Kidney epithelial cell (primary cell): ENCODE measurements at regions not wholly inside any gene's neighbourhood (a gene's known extent, or its start where the extent isn't known, plus 50 kb on each side); places are given as distances from the start of the nearest gene placed in this dataset.

Experiments used
- DNase-seq: peaks from one replicate; pipeline ENCODE4 v3.0.0-alpha.2; 2010; ENCODE audit warnings: low read depth
- H3K27me3 ChIP-seq: 2 replicates; pipeline ENCODE4 v1.6.0; 2011; ENCODE audit warnings: low read length; ENCODE audit not compliant: control insufficient read depth, insufficient read depth
- H3K36me3 ChIP-seq: 2 replicates; pipeline ENCODE4 v1.5.1; 2011; ENCODE audit warnings: low read length; ENCODE audit not compliant: control insufficient read depth, insufficient read depth
- H3K4me3 ChIP-seq: 2 replicates; pipeline ENCODE4 v1.5.1; 2011; ENCODE audit warnings: low read depth, mild to moderate bottlenecking, control low read depth, low read length
- TF ChIP-seq, protein P1 (sequence below): IDR thresholded peaks from 2 replicates; pipeline ENCODE4 v1.5.1; 2011; ENCODE audit warnings: mild to moderate bottlenecking, moderate library complexity, low read length, control low read depth, inconsistent platforms; ENCODE audit not compliant: insufficient read depth, poor library complexity, severe bottlenecking

- no peaks in the 10 kb centered on the region for H3K27me3 ChIP-seq
- no peak for DNase-seq
- no peak overlapping the region for H3K4me3 ChIP-seq
- TF ChIP-seq, protein P1, sequence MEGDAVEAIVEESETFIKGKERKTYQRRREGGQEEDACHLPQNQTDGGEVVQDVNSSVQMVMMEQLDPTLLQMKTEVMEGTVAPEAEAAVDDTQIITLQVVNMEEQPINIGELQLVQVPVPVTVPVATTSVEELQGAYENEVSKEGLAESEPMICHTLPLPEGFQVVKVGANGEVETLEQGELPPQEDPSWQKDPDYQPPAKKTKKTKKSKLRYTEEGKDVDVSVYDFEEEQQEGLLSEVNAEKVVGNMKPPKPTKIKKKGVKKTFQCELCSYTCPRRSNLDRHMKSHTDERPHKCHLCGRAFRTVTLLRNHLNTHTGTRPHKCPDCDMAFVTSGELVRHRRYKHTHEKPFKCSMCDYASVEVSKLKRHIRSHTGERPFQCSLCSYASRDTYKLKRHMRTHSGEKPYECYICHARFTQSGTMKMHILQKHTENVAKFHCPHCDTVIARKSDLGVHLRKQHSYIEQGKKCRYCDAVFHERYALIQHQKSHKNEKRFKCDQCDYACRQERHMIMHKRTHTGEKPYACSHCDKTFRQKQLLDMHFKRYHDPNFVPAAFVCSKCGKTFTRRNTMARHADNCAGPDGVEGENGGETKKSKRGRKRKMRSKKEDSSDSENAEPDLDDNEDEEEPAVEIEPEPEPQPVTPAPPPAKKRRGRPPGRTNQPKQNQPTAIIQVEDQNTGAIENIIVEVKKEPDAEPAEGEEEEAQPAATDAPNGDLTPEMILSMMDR = peak; percentile 54
- H3K36me3 ChIP-seq = no peaks in the 10 kb centered on the region
Measured at GRCh38 chrX:100512471-100512870, 72.3 kb upstream of the TNMD start.

DNA sequence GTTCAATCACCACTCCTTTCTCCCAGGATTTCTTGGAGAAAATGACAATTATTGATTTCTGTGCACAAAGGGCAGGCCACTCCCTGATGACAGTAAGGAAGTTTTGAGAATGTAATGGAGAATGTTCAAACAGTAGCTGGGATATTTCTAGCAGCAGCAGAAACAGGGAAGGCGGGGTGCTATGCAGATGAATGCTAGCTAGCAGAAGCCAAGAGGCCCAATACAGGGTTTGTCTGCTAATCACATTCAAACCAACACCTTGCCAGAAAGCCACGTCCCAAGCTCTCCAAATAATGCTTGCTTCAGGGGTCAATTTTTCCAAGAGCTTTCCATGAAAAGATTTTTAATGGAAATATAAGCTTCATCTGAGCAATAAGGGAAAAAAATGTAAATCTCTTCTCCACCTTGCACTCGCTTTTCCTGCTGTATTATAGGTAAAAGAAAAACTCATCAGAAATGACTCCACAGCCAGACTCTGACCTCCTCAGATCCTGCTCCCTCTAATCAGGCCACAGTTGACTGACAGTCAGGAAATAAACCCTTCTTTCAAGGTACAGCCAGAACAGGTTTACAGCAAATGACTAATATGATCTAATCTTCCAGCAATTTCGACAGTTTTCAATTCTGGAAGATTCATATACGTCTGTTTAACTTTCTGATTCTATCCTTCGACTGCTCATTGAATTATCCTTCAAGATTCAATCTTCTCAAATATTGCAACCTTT is 84.7 kb upstream of the PCDH19 start:
- DNase-seq = no peak
- no peaks in the 10 kb centered on the region for H3K36me3 ChIP-seq
- TF ChIP-seq, protein P1 = no peak
- H3K4me3 ChIP-seq = no peak overlapping the region
- H3K27me3 ChIP-seq = no peaks in the 10 kb centered on the region

GRCh38 chrX:100491174-100491573 is 81.1 kb upstream of the PCDH19 start:
- Histone ChIP-seq H3K36me3 (no peaks in the 10 kb centered on the region), H3K27me3 (no peaks in the 10 kb centered on the region), H3K4me3 (no peak overlapping the region)
- DNase-seq = no peak
- TF ChIP-seq, protein P1 = no peak

- Histone ChIP-seq H3K27me3 (no peaks in the 10 kb centered on the region), H3K36me3 (no peaks in the 10 kb centered on the region), H3K4me3 (no peak overlapping the region)
- TF ChIP-seq, protein P1 = no peak
- no peak for DNase-seq
Measured at GRCh38 chrX:100487795-100488194, 77.7 kb upstream of the PCDH19 start.

DNA sequence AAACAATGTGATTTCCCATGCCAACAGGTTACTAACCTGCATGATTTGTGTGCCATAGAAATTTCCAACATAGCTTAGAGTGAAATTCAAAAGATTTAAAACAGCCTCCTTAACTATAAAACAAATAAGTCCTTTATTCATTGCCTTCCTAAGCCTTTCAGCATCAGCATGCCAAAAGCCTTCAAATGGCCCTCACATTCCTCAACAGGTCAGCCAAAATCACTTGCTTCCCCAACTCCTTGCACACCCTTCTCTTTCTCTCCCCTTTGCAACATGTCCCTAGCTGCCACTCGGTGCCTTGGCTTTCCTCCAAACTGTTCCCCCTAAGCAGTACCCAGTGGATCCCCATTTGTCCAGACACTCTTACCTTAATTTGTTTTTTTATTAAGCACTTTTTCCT is 74.9 kb upstream of the PCDH19 start:
- TF ChIP-seq, protein P1 = no peak
- H3K36me3 ChIP-seq = no peaks in the 10 kb centered on the region
- no peak for DNase-seq
- H3K4me3 ChIP-seq = no peak overlapping the region
- no peaks in the 10 kb centered on the region for H3K27me3 ChIP-seq

DNA sequence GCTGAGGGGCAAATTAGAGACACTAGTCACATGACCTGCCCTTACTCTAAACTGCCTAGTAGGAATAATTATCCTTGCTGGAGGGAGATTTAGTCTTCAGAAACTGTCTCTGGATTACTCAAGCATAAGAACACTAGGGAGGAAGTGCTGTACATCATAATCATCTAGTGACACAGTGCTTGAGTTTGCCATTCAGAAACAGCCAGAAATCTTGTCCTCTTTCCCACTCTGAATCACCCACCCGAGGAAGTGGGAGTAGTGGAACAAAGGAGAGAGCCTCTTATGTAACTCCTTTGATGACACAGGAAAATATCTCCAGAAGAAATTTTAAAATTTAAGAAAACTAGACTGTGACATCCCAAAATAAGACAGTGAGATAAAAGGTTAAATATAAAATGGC is 69.3 kb upstream of the PCDH19 start:
- no peaks in the 10 kb centered on the region for H3K36me3 ChIP-seq
- DNase-seq = no peak
- H3K4me3 ChIP-seq = no peak overlapping the region
- TF ChIP-seq, protein P1 = no peak
- H3K27me3 ChIP-seq = no peaks in the 10 kb centered on the region
